ENCODE measurements at regions not wholly inside any gene's neighbourhood (a gene's known extent, or its start where the extent isn't known, plus 50 kb on each side); places are given as distances from the start of the nearest gene placed in this dataset.

DNA sequence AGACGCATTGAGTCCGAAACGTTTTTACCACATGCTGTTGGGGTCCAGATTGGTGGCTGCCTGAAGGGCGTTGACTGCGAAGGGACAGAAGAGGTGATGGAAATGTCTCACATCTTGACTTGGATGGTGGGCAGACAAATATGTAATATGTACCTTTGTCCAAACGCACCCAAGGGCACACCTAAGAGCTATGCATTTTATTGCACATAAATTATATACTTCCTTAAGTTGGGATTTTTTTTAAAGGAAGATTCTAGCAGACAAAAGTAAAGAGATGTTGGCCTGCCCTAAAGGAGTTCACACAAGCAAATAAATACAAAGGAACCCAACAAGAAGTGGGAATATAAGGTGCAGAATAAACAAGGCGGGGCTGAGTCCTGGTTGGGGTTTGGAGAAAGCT lies 91.1 kb upstream of the TBL1X start:
- Histone ChIP-seq H3K56ac (ENCODE audit: extremely low read depth, insufficient read depth, low read length) (no peak overlapping the region), H3K18ac (ENCODE audit: low read depth, low read length) (no peak overlapping the region), H4K91ac (ENCODE audit: insufficient read depth, low read depth, low read length) (no peak overlapping the region), H3K36me3 (ENCODE audit: control insufficient read depth, insufficient read depth, low read length) (no peaks in the 10 kb centered on the region), H3K27me3 (ENCODE audit: control insufficient read depth, insufficient read depth, low read length) (no peaks in the 10 kb centered on the region; the same call in 1 of the 2 replicates), H3K14ac (replicated peaks; ENCODE audit: low read depth, low read length) (no peak overlapping the region), H3K9me3 (ENCODE audit: control insufficient read depth, insufficient read depth, low read length) (no peaks in the 10 kb centered on the region; the same call in 1 of the 2 replicates), H3K27ac (ENCODE audit: insufficient read depth, low read length) (no peak overlapping the region), H3K4me3 (ENCODE audit: insufficient read depth, low read depth, low read length) (no peak overlapping the region), H3K4ac (ENCODE audit: low read depth, low read length) (peak overlapping the region; percentile 50), H3K4me2 (ENCODE audit: low read depth, low read length) (no peak overlapping the region), H2AK9ac (replicated peaks; ENCODE audit: low read depth, low read length, poor library complexity) (peak overlapping the region; percentile 37), H3K4me1 (ENCODE audit: control insufficient read depth, insufficient read depth, low read length) (no peaks in the 10 kb centered on the region; the same call in 1 of the 2 replicates), H3K9ac (ENCODE audit: low read depth, low read length) (no peak overlapping the region), H2BK5ac (ENCODE audit: low read depth, low read length, poor library complexity, severe bottlenecking) (no peak overlapping the region), H3K79me1 (ENCODE audit: low read depth in 1 of 2, low read length in 2 of 2) (no peaks in the 10 kb centered on the region; a peak in 1 of 4 replicates), H2BK20ac (ENCODE audit: low read depth, low read length) (0 out of 2 replicates have a peak overlapping the region, but pooled peaks have one; percentile 18), H2AK5ac (ENCODE audit: low read depth, low read length) (no peak overlapping the region), H3K23ac (ENCODE audit: low read depth, low read length) (no peak overlapping the region), H4K8ac (ENCODE audit: low read depth in 2 of 2, low read length in 2 of 2) (no peak overlapping the region), H4K5ac (ENCODE audit: low read depth, low read length) (no peak overlapping the region), H2BK120ac (ENCODE audit: low read depth, low read length) (no peak overlapping the region), H2AFZ (replicated peaks; ENCODE audit: low read length, poor library complexity) (no peak overlapping the region), H3K9me1 (ENCODE audit: insufficient read depth, low read length) (no peaks in the 10 kb centered on the region), H2BK15ac (ENCODE audit: low read depth, low read length) (no peak overlapping the region), H4K20me1 (ENCODE audit: insufficient read depth, low read length) (no peaks in the 10 kb centered on the region)
- dilution Hi-C loops (cut with HindIII; ENCODE audit: low sequenced_read_pairs, unreplicated experiment) (no loop called here), in situ Hi-C loops (cut with MboI; ENCODE audit: low sequenced_read_pairs) (no loop called here), intact Hi-C loops (cut with micrococcal nuclease) (no loop called here)
- no CpG with 5 or more reads among the region's 7 CpGs for WGBS, 2 experiments (ENCODE audit: extremely low coverage in 2 of 2, insufficient read length in 1 of 2)
- TF ChIP-seq NFE2L2 (IDR thresholded peaks at IDR 0.05; ENCODE audit: low read depth, low read length) (no peak), RFX5 (IDR thresholded peaks at IDR 0.05; ENCODE audit: low read depth, low read length) (no peak), MAZ (IDR thresholded peaks at IDR 0.05; ENCODE audit: borderline replicate concordance, low read depth, low read length) (no peak), RCOR1 (IDR thresholded peaks at IDR 0.05; ENCODE audit: insufficient replicate concordance, low read length) (no peak), CHD1 (IDR thresholded peaks at IDR 0.05; ENCODE audit: low read depth, low read length) (no peak), MXI1 (IDR thresholded peaks at IDR 0.05; ENCODE audit: borderline replicate concordance, low read depth, low read length) (no peak)
- ATAC-seq (ENCODE audit: low read depth) = peak; percentile 17; the same call in 1 of the 2 replicates
- DNase-seq = no peak
- BruUV-seq (replicated peaks) = no TSS peak
- CTCF ChIA-PET = interaction anchor here (0.5 kb wide), 1 partner anchor 302 kb away, joined by 3 read pairs; no protein-coding TSS in a partner anchor
- POLR2A ChIA-PET (ENCODE audit: unreplicated experiment) = no interaction called here

All from IMR-90 (cell line).